Nucleus accumbens (tissue), 56 donors: ENCODE measurements at regions not wholly inside any gene's neighbourhood (a gene's known extent, or its start where the extent isn't known, plus 50 kb on each side); places are given as distances from the start of the nearest gene placed in this dataset.

Experiments
- DNase-seq, 56 donors: peaks; one replicate each; lab custom pipeline; 2025; lab: John Stamatoyannopoulos, UW

GRCh38 chr2:24439971-24440340, 51.1 kb upstream of the NCOA1 start:
- DNase-seq, result no peak

DNA sequence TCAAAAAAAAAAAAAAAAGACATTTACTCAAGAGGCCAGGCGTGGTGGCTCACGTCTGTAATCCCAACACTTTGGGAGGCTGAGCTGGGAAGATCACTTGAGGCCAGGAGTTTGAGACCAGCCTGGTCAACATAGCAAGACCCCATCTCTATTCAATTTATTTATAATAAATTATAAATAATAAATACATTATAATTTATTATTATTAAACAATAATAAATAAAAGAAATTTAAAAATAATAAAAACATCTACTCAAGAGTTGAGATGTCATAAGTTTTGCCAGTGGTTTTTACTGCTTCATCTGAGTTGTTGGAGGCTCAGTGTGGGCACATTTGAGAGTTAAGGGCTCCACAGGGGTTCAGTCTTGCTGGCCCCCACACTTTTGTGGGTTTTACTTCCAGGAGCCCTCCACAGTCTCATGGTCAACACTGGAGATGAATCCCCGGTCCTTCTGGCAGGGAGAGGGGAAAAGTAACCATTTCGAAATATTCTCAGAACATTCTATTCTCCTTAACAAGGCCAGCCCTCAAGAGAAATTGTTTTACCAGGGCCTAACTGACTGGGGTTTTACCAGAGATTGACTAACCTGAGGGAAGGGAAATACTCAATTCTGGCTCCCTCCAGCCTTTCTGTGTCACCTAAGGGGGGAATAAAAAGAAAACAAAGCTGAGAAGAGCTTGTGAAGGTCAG, 51.6 kb upstream of the NCOA1 start:
- DNase-seq, result no peak

DNA sequence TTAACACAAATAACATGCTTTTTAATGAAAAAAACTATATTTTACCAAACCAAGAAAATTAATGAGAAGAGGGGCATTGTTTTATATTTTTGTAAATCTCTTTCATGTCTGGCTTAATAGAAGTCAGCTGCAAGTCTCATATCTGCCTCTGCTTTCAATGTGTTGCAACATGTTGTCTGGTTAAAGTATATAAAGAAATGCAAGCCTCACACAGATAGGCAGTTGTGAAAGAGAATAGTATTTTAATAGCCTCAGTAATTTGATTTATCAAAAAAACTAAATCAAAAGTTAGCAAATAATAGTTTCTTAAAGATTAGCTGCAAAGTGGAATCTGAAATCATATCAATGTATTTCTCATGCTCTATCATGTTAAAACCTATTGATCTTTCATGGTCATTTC, 52.9 kb upstream of the NCOA1 start:
- no peak for DNase-seq

- peak in 23 of 56 donors; percentile 5 to 54 (median 21) for DNase-seq
Observed at GRCh38 chr2:24435391-24436316, 55.4 kb upstream of the NCOA1 start.

DNA sequence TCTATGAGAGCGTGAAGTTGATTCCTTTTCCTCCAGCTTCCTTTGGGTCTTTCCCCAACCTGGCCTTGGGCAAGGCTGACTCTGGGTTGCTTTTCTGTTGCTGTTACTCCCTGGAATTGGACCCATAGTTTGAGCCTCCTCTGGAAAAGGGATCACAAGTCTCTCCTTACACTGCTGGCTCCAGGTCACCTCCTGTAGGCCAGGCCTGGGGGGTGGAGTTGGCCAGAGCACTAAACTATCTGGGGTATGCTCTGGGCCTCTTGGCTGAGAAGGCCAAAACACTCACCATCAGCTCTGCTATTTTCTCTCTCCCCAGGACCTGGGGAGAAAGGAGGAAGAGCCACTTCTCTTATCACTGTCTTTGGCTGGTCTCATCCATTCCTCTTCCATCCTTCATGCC, 56.5 kb upstream of the NCOA1 start:
- no peak for DNase-seq

GRCh38 chr2:24432735-24433134, 58.3 kb upstream of the NCOA1 start:
- no peak for DNase-seq

- no peak for DNase-seq
Observed at GRCh38 chr2:24432121-24432520, 58.9 kb upstream of the NCOA1 start.

DNA sequence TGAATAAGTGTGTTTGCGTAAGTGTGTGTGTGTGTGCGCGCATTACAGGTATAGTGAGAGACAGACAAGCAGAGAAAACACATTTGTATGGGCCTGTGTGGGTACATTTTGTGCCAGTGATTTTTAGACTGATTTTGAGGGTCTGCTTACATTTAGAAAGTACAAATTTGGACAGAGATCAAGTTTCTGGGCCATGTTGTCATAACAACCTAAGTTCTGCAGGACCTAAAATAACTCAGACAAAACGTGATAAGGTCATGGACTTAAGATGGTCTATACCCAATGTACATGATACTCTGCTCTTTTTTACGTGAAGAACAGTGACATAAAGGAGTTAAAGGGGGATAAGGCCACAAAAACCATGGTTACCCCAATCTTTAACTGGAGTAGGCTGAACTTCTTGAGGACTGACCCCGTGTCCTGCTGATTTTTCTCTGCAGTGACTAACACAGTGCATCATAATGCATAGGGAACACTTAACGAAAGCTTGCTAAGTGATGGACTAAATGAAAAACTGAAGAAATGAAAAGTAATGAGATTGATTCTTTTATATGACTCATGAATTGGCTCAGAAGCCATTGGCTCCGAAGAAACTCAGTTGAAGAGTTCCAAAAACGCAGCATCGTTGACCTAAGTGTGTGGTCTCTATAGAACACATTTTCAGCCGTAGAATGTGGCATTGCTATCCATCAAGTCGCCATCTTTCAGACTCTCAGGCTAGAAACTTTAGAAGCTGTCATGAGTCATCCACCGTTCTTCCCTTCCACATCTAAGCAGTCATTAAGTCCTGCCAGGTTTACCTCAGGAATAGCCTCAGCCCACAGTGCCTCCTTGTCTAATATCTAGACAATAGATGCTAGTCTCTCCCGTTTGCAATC, 61.6 kb upstream of the NCOA1 start:
- no peak for DNase-seq

DNA sequence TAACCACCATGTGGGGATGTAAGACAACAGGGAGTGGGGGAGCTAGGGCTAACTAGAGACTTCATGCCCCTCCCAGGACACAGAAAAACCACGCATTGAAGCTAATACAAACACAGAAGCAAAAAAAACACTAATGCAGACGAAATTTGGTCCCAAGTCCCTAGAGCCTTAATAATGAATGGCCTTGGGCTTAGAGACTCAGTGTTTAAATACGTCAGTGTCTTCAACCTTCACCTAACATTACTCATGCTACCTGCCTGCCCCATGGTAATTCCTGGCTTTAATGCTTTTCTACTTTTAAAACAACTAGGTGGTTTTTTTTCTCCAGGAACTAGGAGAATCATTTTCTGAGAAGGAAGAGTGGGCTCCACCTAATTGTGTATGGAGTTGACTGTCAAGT, 64.1 kb upstream of the ITSN2 start:
- no peak for DNase-seq

DNA sequence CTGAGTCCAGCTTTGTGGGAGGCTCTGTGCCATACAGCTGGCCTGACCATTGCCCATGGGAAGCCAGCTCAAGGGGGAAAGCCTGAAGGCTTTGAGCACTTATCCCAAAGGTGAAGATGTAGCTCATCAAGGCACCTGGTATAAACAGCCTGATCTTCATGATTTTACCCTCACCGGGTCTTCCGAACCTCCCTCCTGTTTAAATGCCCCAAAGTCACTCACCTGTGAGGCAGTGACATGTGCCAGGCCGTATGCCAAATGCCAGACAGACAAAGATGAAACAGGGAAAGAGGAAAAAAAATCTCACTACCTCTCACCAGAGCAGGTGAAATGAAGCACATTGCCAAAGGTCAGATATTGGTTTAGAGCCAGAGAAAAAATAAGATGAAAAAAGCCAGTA, 62.8 kb upstream of the ITSN2 start:
- no peak for DNase-seq

GRCh38 chr2:24421668-24422067, 61.3 kb upstream of the ITSN2 start:
- peak in 33 of 56 donors; percentile 7 to 78 (median 22) for DNase-seq

DNA sequence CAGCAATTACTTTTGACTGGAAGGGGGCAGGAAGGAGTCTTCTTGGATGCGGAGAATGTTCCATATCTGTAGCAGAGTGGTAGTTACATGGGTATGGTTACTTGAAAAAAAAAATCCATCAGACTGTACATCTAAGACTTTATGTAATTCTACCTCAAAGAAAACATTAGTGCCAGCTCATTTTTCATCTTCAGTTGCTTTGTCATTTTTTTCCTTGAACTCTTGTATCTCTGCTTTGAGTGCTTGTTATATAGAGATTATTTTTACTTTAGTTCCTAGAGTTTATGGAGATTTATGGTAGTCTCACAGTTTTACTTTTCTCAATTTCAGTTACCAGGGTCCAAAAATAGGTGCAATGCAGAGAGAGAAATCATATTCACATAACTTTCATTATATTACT, 60.0 kb upstream of the ITSN2 start:
- DNase-seq, result no peak

DNA sequence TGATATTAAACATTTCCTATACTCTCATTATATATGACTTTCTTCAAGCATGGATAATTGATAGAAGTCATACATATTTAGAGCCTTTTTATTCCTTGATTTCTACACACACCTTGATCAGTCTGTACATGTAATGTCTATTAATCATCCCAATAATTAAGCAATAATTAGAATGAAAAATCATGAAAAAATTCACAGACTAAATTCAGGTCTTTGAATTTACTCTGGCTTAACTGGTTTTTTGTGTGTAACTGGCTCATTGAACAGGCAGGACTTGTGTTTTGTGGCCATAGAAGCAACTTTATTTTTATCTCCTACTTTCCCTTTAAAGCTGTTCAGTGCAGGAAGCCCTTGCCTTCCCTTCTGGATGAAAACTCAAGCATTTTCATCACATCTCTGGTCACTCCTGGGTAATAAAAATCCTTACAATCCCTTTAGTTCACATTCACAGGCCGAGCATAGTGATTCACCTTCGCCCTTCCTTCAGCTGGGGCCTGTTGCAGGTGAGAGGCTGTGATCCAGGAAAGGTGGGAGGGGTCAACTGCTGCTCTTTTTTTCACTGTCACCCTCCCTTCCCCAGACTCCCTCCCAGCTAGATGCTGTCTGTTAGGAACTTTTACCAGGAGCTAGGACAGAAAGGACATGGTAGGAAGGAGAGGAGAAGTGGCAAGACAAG, 58.0 kb upstream of the ITSN2 start:
- no peak for DNase-seq

DNA sequence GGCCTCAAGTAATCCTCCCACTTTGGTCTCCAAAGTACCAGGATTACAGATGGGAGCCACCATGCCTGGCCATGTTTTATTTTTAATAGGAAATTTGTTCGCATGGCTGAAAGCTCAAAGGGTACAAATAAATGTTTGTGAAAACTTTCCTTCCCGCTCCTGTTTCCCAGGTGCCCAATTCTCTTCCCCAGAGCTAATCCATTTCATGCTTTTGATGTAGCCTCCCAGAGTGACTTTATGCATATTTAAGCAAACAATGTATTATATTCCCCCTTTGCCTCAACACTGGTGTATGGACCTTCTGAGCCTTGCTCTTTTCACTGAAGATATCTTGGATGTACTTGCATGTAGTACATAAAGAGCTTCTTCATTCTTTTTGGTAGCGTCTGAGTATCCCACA, 52.5 kb upstream of the ITSN2 start:
- DNase-seq, result no peak

- no peak for DNase-seq
Observed at GRCh38 chr2:24411488-24412151, 51.3 kb upstream of the ITSN2 start.

GRCh38 chr2:24410976-24411375, 50.6 kb upstream of the ITSN2 start:
- DNase-seq, result no peak

DNA sequence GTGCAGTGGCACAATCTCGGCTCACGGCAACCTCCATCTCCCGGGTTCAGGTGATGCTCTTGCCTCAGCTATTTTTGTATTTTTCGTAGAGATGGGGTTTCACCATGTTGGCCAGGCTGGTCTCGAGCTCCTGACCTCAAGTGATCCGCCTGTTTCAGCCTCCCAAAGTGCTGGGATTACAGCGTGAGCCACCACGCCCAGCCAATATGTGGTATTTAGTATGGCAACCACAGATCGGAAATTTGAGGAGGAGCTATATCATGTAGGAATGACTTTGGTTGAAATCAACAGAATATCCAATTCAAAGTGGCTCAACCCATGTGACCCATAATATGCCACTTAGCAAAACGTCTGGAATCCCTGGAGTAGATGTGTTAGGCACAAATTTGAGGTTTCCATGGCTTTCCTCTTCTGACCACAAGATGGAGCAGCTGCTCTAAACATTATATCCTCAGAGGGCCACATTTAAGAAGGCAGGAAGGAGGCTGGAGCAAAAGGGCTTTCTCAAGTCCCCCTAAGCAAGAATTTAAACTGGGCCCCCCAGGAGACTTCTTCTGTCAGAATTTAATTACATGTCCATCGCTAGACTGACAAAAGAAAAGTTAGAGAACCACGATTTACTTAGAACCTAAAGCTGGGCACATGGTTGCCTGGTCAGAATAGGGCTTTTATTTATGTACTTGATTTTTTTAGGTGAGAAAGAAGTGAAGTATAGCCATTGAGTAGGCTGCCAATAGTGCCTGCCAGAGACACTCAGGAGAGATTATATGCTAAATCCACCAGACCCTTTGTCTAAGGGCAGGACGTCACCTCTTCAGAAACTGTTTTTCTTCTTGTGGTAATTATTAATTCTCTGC, 49.6 kb upstream of the ITSN2 start:
- DNase-seq, result peak in 30 of 56 donors; percentile 3 to 64 (median 18)
